Right lobe of liver (tissue), 6 donors: ENCODE measurements at regions not wholly inside any gene's neighbourhood (a gene's known extent, or its start where the extent isn't known, plus 50 kb on each side); places are given as distances from the start of the nearest gene placed in this dataset.

Experiments used
- ATAC-seq, 4 donors: fragments of 200-7000 bp; cut with Tn5 transposase; one replicate each; pipeline ENCODE4 v1.9.1; 2020; ENCODE audit warnings: mild to moderate bottlenecking in 4 of 4, moderate library complexity in 4 of 4
- DNase-seq, 3 donors: peaks; one replicate each; pipeline ENCODE4 v3.0.0-alpha.2; 2020
- H3K27ac ChIP-seq, 3 donors: fragments of 200-600 bp; one replicate each; pipeline ENCODE4 v1.8.0; 2022
- H3K27me3 ChIP-seq, 2 donors: fragments of 200-600 bp; one replicate each; pipeline ENCODE4 v1.8.0; 2022
- H3K36me3 ChIP-seq, 4 donors: fragments of 200-600 bp; sonication (generic) in 1 of 4; one replicate each; pipeline versions ENCODE4 v1.5.1 to v1.8.0; 2017 to 2022; ENCODE audit warnings: control low read depth in 1 of 4
- H3K4me1 ChIP-seq, 4 donors: fragments of 200-600 bp; sonication (generic) in 1 of 4; one replicate each; pipeline versions ENCODE4 v1.5.1 to v1.8.0; 2017 to 2022; ENCODE audit warnings: control low read depth in 1 of 4
- H3K4me3 ChIP-seq, 3 donors: fragments of 200-600 bp; one replicate each; pipeline ENCODE4 v1.8.0; 2022
- H3K9me3 ChIP-seq, 4 donors: fragments of 200-600 bp; sonication (generic) in 1 of 4; one replicate each; pipeline versions ENCODE4 v1.5.1 to v1.8.0; 2017 to 2022; ENCODE audit warnings: control low read depth in 1 of 4
- CTCF ChIP-seq, 4 donors: fragments of 200-600 bp in 3 of 4; fragments of 450-650 bp in 1 of 4; IDR thresholded peaks; one replicate each; pipeline versions ENCODE4 v1.5.1 to v1.8.0; 2016 to 2022; ENCODE audit warnings: antibody characterized with exemption in 4 of 4, mild to moderate bottlenecking in 2 of 4
- POLR2A ChIP-seq: fragments of 450-650 bp; IDR thresholded peaks from one replicate; pipeline ENCODE4 v1.6.1; 2017; ENCODE audit warnings: antibody characterized with exemption, mild to moderate bottlenecking
- WGBS: methylation state at CpG from one replicate; pipeline ENCODE4 v1.1.6; 2018; ENCODE audit warnings: low coverage, low lambda C conversion rate; ENCODE audit not compliant: insufficient coverage; ENCODE audit errors: missing lambda C conversion rate; 5-methylcytosine and 5-hydroxymethylcytosine counted together
- intact Hi-C, 2 donors: fragments of 100-400 bp; cut with DNase I; formaldehyde crosslinking; loops; one replicate each; pipeline versions ENCODE4 v1.11.2 to v1.14.1; 2022
- donor health status: DM: no; HTN: yes; CAD: no.
- donor health status: DM: no; HTN: no; CAD: no.
- donor health status: DM: no; HTN: no; CAD: no.
- donor health status: DM: no; HTN: yes; CAD: no.
- donor health status: DM: no; HTN: yes; CAD: no.

- intact Hi-C loops: no loop called here
- no peaks in the 10 kb centered on the region for H3K4me1 ChIP-seq
- H3K9me3 ChIP-seq: no peaks in the 10 kb centered on the region
- TF ChIP-seq POLR2A: no peak
- TF ChIP-seq CTCF (IDR thresholded peaks at IDR 0.05): no peak
- no peaks in the 10 kb centered on the region for H3K36me3 ChIP-seq
- H3K27me3 ChIP-seq: no peaks in the 10 kb centered on the region
- DNase-seq (no peak), ATAC-seq (no peak)
- H3K27ac ChIP-seq: no peak overlapping the region
- no peak overlapping the region for H3K4me3 ChIP-seq
- WGBS: 65% methylated on average over 2 of the region's 2 CpGs
Observed at GRCh38 chr7:91374321-91374989, 110.2 kb downstream of the FZD1 start.

- Histone ChIP-seq H3K4me1 (no peaks in the 10 kb centered on the region), H3K27ac (no peak overlapping the region), H3K27me3 (no peaks in the 10 kb centered on the region), H3K4me3 (no peak overlapping the region), H3K36me3 (no peaks in the 10 kb centered on the region), H3K9me3 (no peaks in the 10 kb centered on the region)
- DNase-seq (no peak), ATAC-seq (no peak)
- intact Hi-C loops: no loop called here
- TF ChIP-seq POLR2A (no peak), CTCF (IDR thresholded peaks at IDR 0.05) (no peak)
- WGBS: 73% methylated on average over 2 of the region's 2 CpGs
Observed at GRCh38 chr7:91375378-91375777, 111.1 kb downstream of the FZD1 start.

GRCh38 chr7:91378131-91378530 lies 113.9 kb downstream of the FZD1 start:
- WGBS: 88% methylated on average over 1 of the region's 2 CpGs
- H3K27me3 ChIP-seq: no peaks in the 10 kb centered on the region
- no peaks in the 10 kb centered on the region for H3K4me1 ChIP-seq
- no peak overlapping the region for H3K27ac ChIP-seq
- DNase-seq (no peak), ATAC-seq (no peak)
- H3K9me3 ChIP-seq: no peaks in the 10 kb centered on the region
- intact Hi-C loops: no loop called here
- no peak overlapping the region for H3K4me3 ChIP-seq
- TF ChIP-seq CTCF (IDR thresholded peaks at IDR 0.05): no peak
- no peak for TF ChIP-seq POLR2A
- H3K36me3 ChIP-seq: no peaks in the 10 kb centered on the region

GRCh38 chr7:91379236-91379635 lies 115.0 kb downstream of the FZD1 start:
- TF ChIP-seq POLR2A (no peak), CTCF (IDR thresholded peaks at IDR 0.05) (no peak)
- Histone ChIP-seq H3K9me3 (no peaks in the 10 kb centered on the region), H3K4me1 (no peaks in the 10 kb centered on the region), H3K27me3 (no peaks in the 10 kb centered on the region), H3K36me3 (no peaks in the 10 kb centered on the region), H3K27ac (no peak overlapping the region), H3K4me3 (no peak overlapping the region)
- intact Hi-C loops: no loop called here
- no peak for ATAC-seq
- DNase-seq: no peak
- 54% methylated on average over 2 of the region's 2 CpGs for whole genome bisulfite sequencing

- no peak for DNase-seq
- ATAC-seq: no peak
- H3K27me3 ChIP-seq: no peaks in the 10 kb centered on the region
- WGBS: 44% methylated on average over 2 of the region's 2 CpGs
- no peaks in the 10 kb centered on the region for H3K9me3 ChIP-seq
- intact Hi-C loops: no loop called here
- TF ChIP-seq POLR2A (no peak), CTCF (IDR thresholded peaks at IDR 0.05) (no peak)
- no peaks in the 10 kb centered on the region for H3K36me3 ChIP-seq
- no peak overlapping the region for H3K27ac ChIP-seq
- no peak overlapping the region for H3K4me3 ChIP-seq
- no peaks in the 10 kb centered on the region for H3K4me1 ChIP-seq
Observed at GRCh38 chr7:91379991-91380390, 115.8 kb downstream of the FZD1 start.
